ENCODE measurements at regions not wholly inside any gene's neighbourhood (a gene's known extent, or its start where the extent isn't known, plus 50 kb on each side); places are given as distances from the start of the nearest gene placed in this dataset.
A peak's percentile ranks its signal among the peaks of the same experiment; 100 is the strongest.

- no peak for DNase-seq
- Histone ChIP-seq H3K4me1 (ENCODE audit: control insufficient read depth, insufficient read depth, low read length) (no peaks in the 10 kb centered on the region), H3K27me3 (ENCODE audit: control insufficient read depth, insufficient read depth, low read length) (no peaks in the 10 kb centered on the region), H3K4me3 (ENCODE audit: low read length) (no peak overlapping the region), H3K36me3 (ENCODE audit: control insufficient read depth, insufficient read depth, low read length) (no peaks in the 10 kb centered on the region), H3K27ac (ENCODE audit: low read length) (no peak overlapping the region), H3K9me3 (ENCODE audit: control insufficient read depth, low read depth, low read length) (no peaks in the 10 kb centered on the region)
- 100% methylated on average over 1 of the region's 5 CpGs for WGBS (ENCODE audit: insufficient coverage, low lambda C conversion rate)
These were observed 560.6 kb downstream of the PRR16 start for GRCh38 chr5:121024416-121025311.

- DNase-seq = no peak
- Histone ChIP-seq H3K9me3 (ENCODE audit: control insufficient read depth, low read depth, low read length) (no peaks in the 10 kb centered on the region), H3K4me1 (ENCODE audit: control insufficient read depth, insufficient read depth, low read length) (no peaks in the 10 kb centered on the region), H3K36me3 (ENCODE audit: control insufficient read depth, insufficient read depth, low read length) (no peaks in the 10 kb centered on the region), H3K27me3 (ENCODE audit: control insufficient read depth, insufficient read depth, low read length) (no peaks in the 10 kb centered on the region), H3K27ac (ENCODE audit: low read length) (no peak overlapping the region), H3K4me3 (ENCODE audit: low read length) (no peak overlapping the region)
- 100% methylated on average over 1 of the region's 2 CpGs for WGBS (ENCODE audit: insufficient coverage, low lambda C conversion rate)
These were observed 561.6 kb downstream of the PRR16 start for GRCh38 chr5:121025671-121026070.

DNA sequence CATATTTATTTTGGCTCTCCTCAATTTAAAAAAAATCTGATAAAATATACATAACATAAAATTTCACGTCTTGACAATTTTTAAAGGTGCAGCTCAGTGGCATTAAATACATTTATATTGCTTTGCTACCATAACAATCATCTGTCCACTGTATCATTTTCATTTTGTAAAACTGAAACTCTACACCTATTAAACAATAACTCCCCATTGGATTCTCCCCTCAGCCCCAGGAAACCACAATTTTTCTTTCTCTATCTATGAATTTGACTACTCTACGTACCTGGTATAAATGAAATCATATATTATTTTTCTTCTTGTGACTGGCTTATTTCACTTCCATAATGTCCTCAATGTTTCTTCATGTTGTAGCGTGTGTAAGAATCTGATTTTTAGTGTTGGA lies 563.5 kb downstream of the PRR16 start:
- Histone ChIP-seq H3K27ac (ENCODE audit: low read length) (no peak overlapping the region), H3K4me3 (ENCODE audit: low read length) (no peak overlapping the region), H3K36me3 (ENCODE audit: control insufficient read depth, insufficient read depth, low read length) (no peaks in the 10 kb centered on the region), H3K4me1 (ENCODE audit: control insufficient read depth, insufficient read depth, low read length) (no peaks in the 10 kb centered on the region), H3K9me3 (ENCODE audit: control insufficient read depth, low read depth, low read length) (no peaks in the 10 kb centered on the region), H3K27me3 (ENCODE audit: control insufficient read depth, insufficient read depth, low read length) (no peaks in the 10 kb centered on the region)
- no peak for DNase-seq
- 93% methylated on average over 2 of the region's 3 CpGs for WGBS (ENCODE audit: insufficient coverage, low lambda C conversion rate)

DNA sequence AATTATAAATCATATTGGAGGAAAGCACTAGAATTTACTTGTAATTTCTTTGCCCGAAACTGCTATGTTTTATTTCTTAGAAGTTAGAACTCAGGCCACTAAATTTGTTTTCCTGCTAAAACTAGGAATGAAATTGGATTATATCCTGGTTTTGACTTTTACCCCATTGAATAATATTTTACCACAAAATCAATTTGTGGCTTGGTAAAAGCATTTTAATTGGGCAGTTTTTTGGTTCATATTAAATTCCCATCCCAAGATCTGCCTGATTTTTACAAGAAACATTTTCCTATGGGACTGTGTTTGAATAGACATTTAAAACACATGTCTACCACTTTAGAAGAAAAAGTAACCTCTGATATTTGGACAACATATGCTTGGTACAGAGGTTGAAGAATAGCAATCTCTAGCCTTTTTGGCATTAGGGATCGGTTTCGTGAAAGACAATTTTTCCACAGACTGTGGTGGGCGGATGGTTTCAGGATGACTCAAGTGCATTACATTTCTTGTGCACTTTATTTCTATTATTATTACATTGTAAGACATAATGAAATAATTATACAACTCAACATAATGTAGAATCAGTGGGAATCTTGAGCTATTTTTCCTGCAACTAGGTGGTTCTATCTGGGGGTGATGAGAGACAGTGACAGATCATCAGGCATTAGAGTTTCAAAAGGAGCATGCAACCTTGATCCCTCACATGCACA lies 565.6 kb downstream of the PRR16 start:
- DNase-seq = no peak
- Histone ChIP-seq H3K27ac (ENCODE audit: low read length) (no peak overlapping the region), H3K4me1 (ENCODE audit: control insufficient read depth, insufficient read depth, low read length) (no peaks in the 10 kb centered on the region), H3K9me3 (ENCODE audit: control insufficient read depth, low read depth, low read length) (no peaks in the 10 kb centered on the region), H3K4me3 (ENCODE audit: low read length) (no peak overlapping the region), H3K36me3 (ENCODE audit: control insufficient read depth, insufficient read depth, low read length) (no peaks in the 10 kb centered on the region), H3K27me3 (ENCODE audit: control insufficient read depth, insufficient read depth, low read length) (no peaks in the 10 kb centered on the region)
- WGBS (ENCODE audit: insufficient coverage, low lambda C conversion rate) = 75% methylated on average over 1 of the region's 4 CpGs

GRCh38 chr5:121031491-121031890 lies 567.4 kb downstream of the PRR16 start:
- H3K4me3 ChIP-seq (ENCODE audit: low read length) = no peak overlapping the region
- WGBS (ENCODE audit: insufficient coverage, low lambda C conversion rate) = 100% methylated on average over 1 of the region's 3 CpGs
- no peak overlapping the region for H3K27ac ChIP-seq (ENCODE audit: low read length)
- H3K27me3 ChIP-seq (ENCODE audit: control insufficient read depth, insufficient read depth, low read length) = no peaks in the 10 kb centered on the region
- no peaks in the 10 kb centered on the region for H3K9me3 ChIP-seq (ENCODE audit: control insufficient read depth, low read depth, low read length)
- no peaks in the 10 kb centered on the region for H3K4me1 ChIP-seq (ENCODE audit: control insufficient read depth, insufficient read depth, low read length)
- H3K36me3 ChIP-seq (ENCODE audit: control insufficient read depth, insufficient read depth, low read length) = no peaks in the 10 kb centered on the region
- no peak for DNase-seq

DNA sequence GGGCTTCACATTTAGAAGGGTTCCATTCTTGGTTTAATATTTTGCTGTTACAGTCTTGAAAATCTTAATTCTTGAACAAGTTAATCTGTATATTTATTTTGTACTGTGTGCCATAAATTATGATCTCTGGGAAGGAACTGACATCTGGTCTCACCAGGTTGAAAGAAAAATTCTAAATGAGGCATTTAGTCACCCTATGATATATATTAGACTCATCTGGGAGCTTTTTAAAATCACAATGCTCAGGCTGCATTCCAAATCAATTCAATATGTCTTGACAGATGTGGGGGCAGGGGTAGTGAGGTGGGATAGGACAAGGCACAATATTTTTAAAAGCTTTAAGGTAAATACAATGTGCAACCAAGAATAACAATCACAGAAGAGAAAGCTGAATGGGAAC lies 569.2 kb downstream of the PRR16 start:
- H3K9me3 ChIP-seq (ENCODE audit: control insufficient read depth, low read depth, low read length) = no peaks in the 10 kb centered on the region
- H3K36me3 ChIP-seq (ENCODE audit: control insufficient read depth, insufficient read depth, low read length) = no peaks in the 10 kb centered on the region
- no peak overlapping the region for H3K4me3 ChIP-seq (ENCODE audit: low read length)
- no peaks in the 10 kb centered on the region for H3K4me1 ChIP-seq (ENCODE audit: control insufficient read depth, insufficient read depth, low read length)
- no peak for DNase-seq
- no peak overlapping the region for H3K27ac ChIP-seq (ENCODE audit: low read length)
- no peaks in the 10 kb centered on the region for H3K27me3 ChIP-seq (ENCODE audit: control insufficient read depth, insufficient read depth, low read length)

DNA sequence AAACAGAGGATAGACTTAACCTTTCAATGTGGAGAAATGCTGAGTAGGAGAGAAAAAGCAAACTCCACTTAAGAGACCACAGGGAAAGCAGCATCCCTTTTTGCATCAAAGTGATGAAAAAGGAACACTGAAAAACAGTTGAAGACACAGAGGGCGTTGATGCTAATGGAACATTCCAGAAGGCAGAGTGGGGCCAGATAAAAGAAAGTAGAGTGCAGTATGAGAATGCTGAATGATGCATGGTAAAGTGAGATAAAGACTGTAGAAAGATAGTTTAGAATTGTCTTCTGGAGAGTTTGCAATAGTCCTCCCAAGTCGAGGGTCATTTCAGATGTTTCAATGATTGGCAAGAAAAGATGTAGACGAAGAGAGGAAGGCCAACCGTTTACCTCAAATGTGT lies 574.3 kb downstream of the PRR16 start:
- no peaks in the 10 kb centered on the region for H3K27me3 ChIP-seq (ENCODE audit: control insufficient read depth, insufficient read depth, low read length)
- no peak overlapping the region for H3K27ac ChIP-seq (ENCODE audit: low read length)
- no peaks in the 10 kb centered on the region for H3K4me1 ChIP-seq (ENCODE audit: control insufficient read depth, insufficient read depth, low read length)
- no peaks in the 10 kb centered on the region for H3K36me3 ChIP-seq (ENCODE audit: control insufficient read depth, insufficient read depth, low read length)
- 50% methylated on average over 1 of the region's 4 CpGs for WGBS (ENCODE audit: insufficient coverage, low lambda C conversion rate)
- no peak for DNase-seq
- no peak overlapping the region for H3K4me3 ChIP-seq (ENCODE audit: low read length)
- H3K9me3 ChIP-seq (ENCODE audit: control insufficient read depth, low read depth, low read length) = no peaks in the 10 kb centered on the region

- no peaks in the 10 kb centered on the region for H3K4me1 ChIP-seq (ENCODE audit: control insufficient read depth, insufficient read depth, low read length)
These were observed 585.9 kb downstream of the PRR16 start for GRCh38 chr5:121049971-121050370.

GRCh38 chr5:121053055-121053985 lies 589.2 kb downstream of the PRR16 start:
- H3K36me3 ChIP-seq (ENCODE audit: control insufficient read depth, insufficient read depth, low read length) = no peaks in the 10 kb centered on the region
- no peaks in the 10 kb centered on the region for H3K4me1 ChIP-seq (ENCODE audit: control insufficient read depth, insufficient read depth, low read length)
- no peak overlapping the region for H3K27ac ChIP-seq (ENCODE audit: low read length)
- H3K27me3 ChIP-seq (ENCODE audit: control insufficient read depth, insufficient read depth, low read length) = no peaks in the 10 kb centered on the region
- H3K9me3 ChIP-seq (ENCODE audit: control insufficient read depth, low read depth, low read length) = no peaks in the 10 kb centered on the region
- peak in 1 of 2 donors; percentile 9 for DNase-seq
- no peak overlapping the region for H3K4me3 ChIP-seq (ENCODE audit: low read length)
- 13% methylated on average over 1 of the region's 5 CpGs for WGBS (ENCODE audit: insufficient coverage, low lambda C conversion rate)

More at GRCh38 chr5:121049971-121050370, 585.9 kb downstream of the PRR16 start:
- no peak for DNase-seq
- no peak overlapping the region for H3K27ac ChIP-seq (ENCODE audit: low read length)
- no peaks in the 10 kb centered on the region for H3K27me3 ChIP-seq (ENCODE audit: control insufficient read depth, insufficient read depth, low read length)
- no peaks in the 10 kb centered on the region for H3K9me3 ChIP-seq (ENCODE audit: control insufficient read depth, low read depth, low read length)
- H3K36me3 ChIP-seq (ENCODE audit: control insufficient read depth, insufficient read depth, low read length) = no peaks in the 10 kb centered on the region
- no peak overlapping the region for H3K4me3 ChIP-seq (ENCODE audit: low read length)

DNA sequence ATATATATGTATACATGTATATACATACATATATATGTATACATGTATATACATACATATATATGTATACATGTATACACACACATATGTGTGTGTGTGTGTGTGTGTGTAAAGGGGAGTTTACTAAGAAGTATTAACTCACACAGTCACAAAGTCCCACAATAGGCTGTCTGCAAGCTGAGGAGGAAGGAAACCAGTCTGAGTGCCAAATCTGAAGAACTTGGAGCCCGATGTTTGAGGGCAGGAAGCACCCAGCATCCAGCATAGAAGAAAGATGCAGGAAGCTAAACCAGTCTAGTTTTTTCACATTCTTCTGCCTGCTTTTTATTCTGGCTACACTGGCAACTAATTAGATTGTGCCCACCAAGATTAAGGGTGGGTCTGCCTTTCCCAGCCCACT lies 591.5 kb downstream of the PRR16 start:
- DNase-seq = no peak
- H3K27me3 ChIP-seq (ENCODE audit: control insufficient read depth, insufficient read depth, low read length) = no peaks in the 10 kb centered on the region
- no peaks in the 10 kb centered on the region for H3K4me1 ChIP-seq (ENCODE audit: control insufficient read depth, insufficient read depth, low read length)
- H3K4me3 ChIP-seq (ENCODE audit: low read length) = no peak overlapping the region
- WGBS (ENCODE audit: insufficient coverage, low lambda C conversion rate) = no CpG with 5 or more reads among the region's 1 CpG
- H3K36me3 ChIP-seq (ENCODE audit: control insufficient read depth, insufficient read depth, low read length) = no peaks in the 10 kb centered on the region
- peaks cover 3% of the 10 kb centered on the region for H3K9me3 ChIP-seq (ENCODE audit: control insufficient read depth, low read depth, low read length)
- H3K27ac ChIP-seq (ENCODE audit: low read length) = no peak overlapping the region

Measured in large intestine (tissue), 3 donors.